NCI-H2196 (cell line): ENCODE measurements at regions not wholly inside any gene's neighbourhood (a gene's known extent, or its start where the extent isn't known, plus 50 kb on each side); places are given as distances from the start of the nearest gene placed in this dataset.

Experiments
- DNase-seq: peaks from one replicate; lab custom pipeline; 2025; ENCODE audit not compliant: unreplicated experiment; lab: John Stamatoyannopoulos, UW

- DNase-seq: no peak
These were observed 562.8 kb upstream of the GOT2 start for GRCh38 chr16:59296888-59297287.

GRCh38 chr16:59295993-59296736 lies 562.0 kb upstream of the GOT2 start:
- no peak for DNase-seq

GRCh38 chr16:59295474-59295873 lies 561.4 kb upstream of the GOT2 start:
- DNase-seq: no peak

GRCh38 chr16:59290718-59291117 lies 556.6 kb upstream of the GOT2 start:
- no peak for DNase-seq

- DNase-seq: no peak
These were observed 555.0 kb upstream of the GOT2 start for GRCh38 chr16:59289151-59289550.

DNA sequence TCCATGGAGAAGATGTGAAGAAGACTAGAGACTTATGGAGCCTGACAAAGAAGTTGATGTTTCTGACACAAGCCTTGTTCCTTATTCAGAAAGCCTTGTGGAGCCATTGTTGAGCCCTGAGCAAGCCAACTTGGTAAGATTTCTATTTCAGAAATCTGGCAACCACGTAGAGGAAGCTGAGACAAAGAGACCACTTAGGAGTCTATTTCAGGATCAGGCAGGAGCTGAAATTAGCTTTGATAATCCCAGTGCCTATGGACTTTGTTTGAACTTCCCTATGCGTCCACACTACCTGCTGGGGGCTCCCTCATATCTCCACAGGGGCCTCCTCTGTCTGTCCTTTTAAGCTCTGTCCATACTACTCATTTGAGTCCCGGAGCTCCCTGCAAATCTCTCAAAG lies 540.0 kb upstream of the GOT2 start:
- no peak for DNase-seq

- no peak for DNase-seq
These were observed 529.8 kb upstream of the GOT2 start for GRCh38 chr16:59263955-59264354.

GRCh38 chr16:59260892-59261291 lies 526.8 kb upstream of the GOT2 start:
- DNase-seq: no peak

DNA sequence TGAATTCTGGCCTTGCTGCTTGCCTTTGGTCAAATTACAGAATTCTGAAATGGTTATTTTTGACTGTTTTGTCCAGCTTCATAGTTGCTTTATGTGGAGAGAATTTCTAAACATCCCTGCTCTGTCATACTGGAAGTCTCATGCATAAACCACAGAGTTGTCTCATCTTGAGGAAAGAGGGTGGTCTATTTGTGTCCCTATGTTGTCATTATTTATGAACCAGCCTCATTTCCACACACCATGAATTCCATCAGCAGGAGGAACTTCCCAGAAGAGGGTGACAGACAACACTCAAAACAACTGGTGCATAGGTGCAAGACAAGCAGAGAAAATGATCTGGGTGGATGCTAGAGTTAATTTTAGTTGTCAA lies 525.8 kb upstream of the GOT2 start:
- no peak for DNase-seq

GRCh38 chr16:59259074-59259949 lies 525.2 kb upstream of the GOT2 start:
- no peak for DNase-seq

DNA sequence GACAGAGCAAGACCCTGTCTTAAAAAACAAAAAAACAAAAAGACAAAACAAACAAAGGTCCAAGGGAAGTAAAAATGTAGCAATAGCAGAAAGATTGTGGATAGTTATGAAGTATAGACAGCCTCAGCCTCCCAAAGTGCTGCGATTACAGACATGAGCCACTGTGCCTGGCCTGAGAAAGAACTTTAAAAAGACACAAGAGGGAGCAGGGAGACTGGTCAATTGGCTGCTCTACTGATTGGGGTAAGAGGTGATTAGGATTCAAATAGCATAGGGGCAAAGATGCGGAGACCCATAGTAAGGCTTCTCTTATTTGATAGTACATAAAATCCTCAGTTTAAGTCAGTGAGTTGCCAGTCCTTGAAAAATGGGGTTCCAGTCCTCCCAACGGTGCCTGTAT lies 518.2 kb upstream of the GOT2 start:
- no peak for DNase-seq

- DNase-seq: no peak
These were observed 514.9 kb upstream of the GOT2 start for GRCh38 chr16:59249011-59249410.

GRCh38 chr16:59242556-59242955 lies 508.4 kb upstream of the GOT2 start:
- no peak for DNase-seq

GRCh38 chr16:59238246-59238645 lies 504.1 kb upstream of the GOT2 start:
- no peak for DNase-seq

DNA sequence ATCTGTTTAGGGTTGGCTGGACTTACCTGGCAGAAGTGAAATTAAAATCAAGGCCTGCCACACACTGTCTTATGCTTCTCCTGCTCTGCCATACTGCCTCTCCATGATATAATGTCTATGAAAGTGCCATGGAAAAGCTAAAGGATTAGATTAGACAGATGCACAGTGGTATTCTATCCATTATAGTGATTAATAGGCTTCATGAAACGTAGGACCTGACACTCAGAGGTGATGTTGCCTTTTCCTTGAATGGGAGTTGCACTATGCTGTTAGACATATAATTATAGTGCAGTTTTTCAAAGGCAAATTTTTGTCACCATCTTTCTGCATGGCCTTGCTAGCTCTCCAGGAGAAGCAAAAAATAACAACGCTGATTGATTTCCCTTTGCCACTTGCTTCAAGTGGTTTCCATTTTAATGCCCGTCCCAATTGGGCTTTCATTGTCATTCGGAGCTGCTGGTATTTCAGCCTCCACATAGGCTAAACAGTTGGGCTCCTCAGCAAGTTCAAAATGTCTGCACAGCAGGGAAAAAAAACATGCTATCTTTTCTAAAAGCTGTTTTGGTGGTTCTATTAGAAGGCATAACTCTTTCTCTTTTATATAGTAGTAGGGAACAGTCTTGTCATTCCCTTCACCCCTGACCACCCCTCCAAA lies 502.8 kb upstream of the GOT2 start:
- no peak for DNase-seq

- no peak for DNase-seq
These were observed 490.3 kb upstream of the GOT2 start for GRCh38 chr16:59224401-59224800.

DNA sequence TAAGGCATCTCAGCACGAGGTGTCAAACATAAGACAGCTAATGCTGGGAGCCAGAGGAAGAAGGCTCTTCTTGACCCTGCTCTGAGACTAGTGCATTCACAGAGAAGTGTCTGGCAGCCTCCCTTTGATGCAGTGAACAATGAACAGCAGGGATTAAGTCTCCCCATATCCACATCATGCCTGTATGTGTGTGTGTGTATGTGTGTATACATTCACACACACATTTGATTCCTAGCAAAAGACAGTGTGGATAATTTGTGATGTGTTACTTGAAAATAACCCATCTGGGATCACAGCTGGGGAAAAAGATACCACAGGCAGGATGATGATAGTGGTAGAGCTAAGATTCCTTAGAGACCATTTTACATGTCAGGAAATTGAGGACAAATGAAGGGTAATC lies 485.9 kb upstream of the GOT2 start:
- no peak for DNase-seq

DNA sequence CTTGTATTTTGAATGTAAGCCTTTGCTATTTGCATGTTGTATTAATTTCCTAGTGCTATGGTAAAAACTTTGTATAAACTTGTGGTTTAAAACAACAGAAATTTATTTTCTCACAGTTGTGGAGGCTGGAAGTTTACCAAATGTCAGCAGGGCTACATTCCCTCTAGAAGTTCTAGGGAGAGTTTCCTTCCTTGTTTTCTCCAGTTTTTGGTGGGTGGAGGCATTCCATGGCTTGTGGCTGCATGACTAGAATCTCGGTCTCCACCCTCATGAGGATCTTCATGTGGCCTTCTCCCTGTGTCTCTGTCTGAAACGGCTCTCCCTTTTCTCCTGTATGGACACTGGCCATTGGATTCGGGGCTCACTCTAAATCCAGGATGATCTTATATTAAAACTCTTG lies 482.2 kb upstream of the GOT2 start:
- DNase-seq: no peak

- no peak for DNase-seq
These were observed 480.3 kb upstream of the GOT2 start for GRCh38 chr16:59214455-59214854.

DNA sequence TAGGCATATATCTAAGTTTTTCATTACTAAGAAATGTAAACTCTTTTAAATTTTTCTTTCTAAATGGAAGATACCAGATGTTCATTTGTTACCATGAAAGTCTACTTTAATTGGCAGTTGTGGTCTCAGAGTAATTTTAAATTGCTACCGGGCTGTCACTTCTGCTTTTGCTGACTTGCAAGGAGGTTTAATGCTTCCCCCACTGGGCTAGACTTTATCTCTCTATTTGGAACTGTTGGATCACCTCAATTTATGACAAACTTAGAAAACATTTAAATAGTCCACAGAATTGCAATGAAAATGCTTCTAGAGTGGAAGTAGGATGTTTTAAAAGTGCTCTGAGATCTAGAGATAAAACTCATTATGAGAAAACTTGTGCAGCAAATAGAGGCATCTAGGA lies 479.8 kb upstream of the GOT2 start:
- DNase-seq: no peak

GRCh38 chr16:59212492-59213024 lies 478.4 kb upstream of the GOT2 start:
- DNase-seq: no peak
